PC-9 (cell line): ENCODE measurements at regions not wholly inside any gene's neighbourhood (a gene's known extent, or its start where the extent isn't known, plus 50 kb on each side); places are given as distances from the start of the nearest gene placed in this dataset.

Experiments
- BruUV-seq: library from RNA; stranded (reverse); fragments of 400-500 nt; replicated peaks from 2 replicates; lab custom pipeline; 2021; lab: Mats Ljungman, UMichigan
- CTCF ChIA-PET: fragments of 300-600 bp; sonication (Branson Sonifier 250); formaldehyde crosslinking; loops from one replicate; lab custom pipeline; 2022; ENCODE audit warnings: antibody characterized with exemption; lab: Charles Lee
- POLR2A ChIA-PET: fragments of 300-600 bp; sonication (Branson Sonifier 250); formaldehyde crosslinking; loops from one replicate; lab custom pipeline; 2022; ENCODE audit warnings: antibody characterized with exemption; ENCODE audit not compliant: unreplicated experiment; lab: Charles Lee
- DNase-seq, 2 experiments: peaks; one replicate each; pipeline versions ENCODE4 v3.0.0 to v3.0.0-alpha.2; 2015 to 2022; ENCODE audit warnings: mixed read lengths in 1 of 2
- H2AFZ ChIP-seq: fragments of 200-600 bp; sonication (generic); 2 replicates; pipeline ENCODE4 v1.8.1; 2017; ENCODE audit warnings: antibody characterized with exemption
- H3F3A ChIP-seq: fragments of 200-600 bp; sonication (generic); 2 replicates; pipeline ENCODE4 v1.8.1; 2017; ENCODE audit warnings: antibody characterized with exemption, mild to moderate bottlenecking, low read depth; ENCODE audit not compliant: insufficient read depth
- H3K27ac ChIP-seq: fragments of 200-600 bp; sonication (generic); 2 replicates; pipeline ENCODE4 v1.6.1; 2016; ENCODE audit warnings: mixed run types
- H3K27me3 ChIP-seq: fragments of 200-600 bp; sonication (generic); 2 replicates; pipeline ENCODE4 v1.6.1; 2016; ENCODE audit warnings: low read depth, mixed run types; ENCODE audit not compliant: insufficient read depth
- H3K36me3 ChIP-seq: fragments of 200-600 bp; sonication (generic); 2 replicates; pipeline ENCODE4 v1.6.1; 2016; ENCODE audit warnings: low read depth, mixed run types
- H3K4me1 ChIP-seq: fragments of 200-600 bp; sonication (generic); replicated peaks from 2 replicates; pipeline ENCODE4 v1.6.1; 2016; ENCODE audit warnings: mixed run types; ENCODE audit not compliant: insufficient read depth
- H3K4me2 ChIP-seq: fragments of 200-600 bp; sonication (generic); 2 replicates; pipeline ENCODE4 v1.6.1; 2017; ENCODE audit warnings: mixed run types
- H3K4me3 ChIP-seq: fragments of 200-600 bp; sonication (generic); 2 replicates; pipeline ENCODE4 v1.6.1; 2016; ENCODE audit warnings: mixed run types
- H3K79me2 ChIP-seq: fragments of 200-600 bp; sonication (generic); 2 replicates; pipeline ENCODE4 v1.6.1; 2017; ENCODE audit warnings: low read depth, mixed run types
- H3K9me2 ChIP-seq: fragments of 200-600 bp; sonication (generic); 2 replicates; pipeline ENCODE4 v1.8.1; 2017; ENCODE audit warnings: mild to moderate bottlenecking; ENCODE audit not compliant: insufficient read depth
- H3K9me3 ChIP-seq: fragments of 200-600 bp; sonication (generic); 2 replicates; pipeline ENCODE4 v1.8.1; 2016; ENCODE audit warnings: low read depth; ENCODE audit not compliant: insufficient read depth
- H4K20me1 ChIP-seq: fragments of 200-600 bp; sonication (generic); 2 replicates; pipeline ENCODE4 v1.8.1; 2017; ENCODE audit not compliant: insufficient read depth
- CTCF ChIP-seq: fragments of 200-600 bp; sonication (generic); conservative IDR thresholded peaks from 2 replicates; pipeline ENCODE4 v1.6.1; 2017; ENCODE audit warnings: mixed run types, antibody characterized with exemption, mild to moderate bottlenecking, moderate library complexity
- EZH2 ChIP-seq: fragments of 200-600 bp; sonication (generic); IDR thresholded peaks from 2 replicates; pipeline ENCODE4 v1.8.0; 2017; ENCODE audit warnings: antibody characterized with exemption, low read depth
- intact Hi-C: fragments of 100-400 bp; cut with micrococcal nuclease; formaldehyde crosslinking; loops from one replicate; pipeline ENCODE4 v1.10.0; 2022; ENCODE audit not compliant: unreplicated experiment

- CTCF ChIA-PET: no interaction called here
Measured at GRCh38 chr2:220334210-220334609, 706.8 kb downstream of the SLC4A3 start.

GRCh38 chr2:220334871-220335590 is 707.6 kb downstream of the SLC4A3 start:
- H3K9me3 ChIP-seq: peaks cover 4% of the 10 kb centered on the region
- H3K79me2 ChIP-seq: no peaks in the 10 kb centered on the region
- no peak for DNase-seq
- no peak overlapping the region for H3K4me2 ChIP-seq
- no peaks in the 10 kb centered on the region for H3K36me3 ChIP-seq
- H3K4me1 ChIP-seq: peaks cover 24% of the 10 kb centered on the region
- CTCF ChIA-PET: no interaction called here
- H3K27me3 ChIP-seq: no peaks in the 10 kb centered on the region
- no peak overlapping the region for H2AFZ ChIP-seq
- BruUV-seq: no TSS peak
- POLR2A ChIA-PET: no interaction called here
- intact Hi-C loops: loop anchor here (2.0 kb wide), 1 partner anchor 110 kb away; no protein-coding TSS in a partner anchor
- no peak for TF ChIP-seq EZH2
- TF ChIP-seq CTCF: no peak
- no peaks in the 10 kb centered on the region for H4K20me1 ChIP-seq
- H3K9me2 ChIP-seq: no peaks in the 10 kb centered on the region
- H3K27ac ChIP-seq: no peak overlapping the region
- H3K4me3 ChIP-seq: no peak overlapping the region
- no peaks in the 10 kb centered on the region for H3F3A ChIP-seq

More at GRCh38 chr2:220334210-220334609, 706.8 kb downstream of the SLC4A3 start:
- Histone ChIP-seq H3K27ac (no peak overlapping the region), H3K4me2 (no peak overlapping the region), H3K4me1 (peaks cover 24% of the 10 kb centered on the region), H2AFZ (no peak overlapping the region), H3K27me3 (no peaks in the 10 kb centered on the region), H4K20me1 (no peaks in the 10 kb centered on the region), H3K79me2 (no peaks in the 10 kb centered on the region), H3K4me3 (no peak overlapping the region), H3K9me2 (no peaks in the 10 kb centered on the region), H3K36me3 (no peaks in the 10 kb centered on the region), H3F3A (no peaks in the 10 kb centered on the region), H3K9me3 (peaks cover 6% of the 10 kb centered on the region)
- POLR2A ChIA-PET: interaction anchor here (0.6 kb wide), 1 partner anchor 198 kb away, joined by 3 read pairs; no protein-coding TSS in a partner anchor
- intact Hi-C loops: loop anchor here (2.0 kb wide), 1 partner anchor 109 kb away; no protein-coding TSS in a partner anchor
- no TSS peak for BruUV-seq
- peak in 1 of 2 experiments; percentile 50 for DNase-seq
- TF ChIP-seq EZH2 (no peak), CTCF (no peak)

- no peak overlapping the region for H2AFZ ChIP-seq
- no peak for DNase-seq
- POLR2A ChIA-PET: no interaction called here
- BruUV-seq: no TSS peak
- H3K9me3 ChIP-seq: no peaks in the 10 kb centered on the region; the same call in 1 of the 2 replicates
- no peaks in the 10 kb centered on the region for H3K27me3 ChIP-seq
- H3F3A ChIP-seq: no peaks in the 10 kb centered on the region
- no peaks in the 10 kb centered on the region for H4K20me1 ChIP-seq
- peaks cover 24% of the 10 kb centered on the region for H3K4me1 ChIP-seq
- intact Hi-C loops: loop anchor here (2.0 kb wide), 1 partner anchor 111 kb away; no protein-coding TSS in a partner anchor
- no peak overlapping the region for H3K4me2 ChIP-seq
- TF ChIP-seq EZH2 (no peak), CTCF (no peak)
- H3K4me3 ChIP-seq: no peak overlapping the region
- no peaks in the 10 kb centered on the region for H3K79me2 ChIP-seq
- H3K9me2 ChIP-seq: no peaks in the 10 kb centered on the region
- CTCF ChIA-PET: no interaction called here
- no peak overlapping the region for H3K27ac ChIP-seq
- no peaks in the 10 kb centered on the region for H3K36me3 ChIP-seq
Measured at GRCh38 chr2:220335591-220335915, 708.1 kb downstream of the SLC4A3 start.
